Mesendoderm (in vitro differentiated cells): ENCODE measurements at regions not wholly inside any gene's neighbourhood (a gene's known extent, or its start where the extent isn't known, plus 50 kb on each side); places are given as distances from the start of the nearest gene placed in this dataset.

Experiments
- DNase-seq: peaks from one replicate; pipeline ENCODE4 v3.0.0; 2013
- H2AK5ac ChIP-seq: 2 replicates; pipeline ENCODE4 v1.6.1; 2013; ENCODE audit warnings: low read length, inconsistent platforms
- H2BK120ac ChIP-seq: 2 replicates; pipeline ENCODE4 v1.6.1; 2013; ENCODE audit warnings: low read depth, mild to moderate bottlenecking, low read length, moderate library complexity, mixed read lengths
- H2BK15ac ChIP-seq: replicated peaks from 2 replicates; pipeline ENCODE4 v1.6.1; 2013; ENCODE audit warnings: low read depth, mild to moderate bottlenecking, moderate library complexity
- H2BK5ac ChIP-seq: 2 replicates; pipeline ENCODE4 v1.6.1; 2013; ENCODE audit warnings: low read length, inconsistent platforms
- H3K18ac ChIP-seq: 2 replicates; pipeline ENCODE4 v1.6.1; 2013; ENCODE audit warnings: mild to moderate bottlenecking, low read length, mixed read lengths
- H3K23ac ChIP-seq: one replicate; pipeline ENCODE4 v1.6.1; 2013; ENCODE audit warnings: low read length
- H3K27ac ChIP-seq: 2 replicates; pipeline ENCODE4 v1.5.1; 2013; ENCODE audit warnings: low read depth, mild to moderate bottlenecking, inconsistent platforms, low read length, moderate library complexity
- H3K27me3 ChIP-seq: 2 replicates; pipeline ENCODE4 v1.6.1; 2013; ENCODE audit warnings: low read length, control low read depth, mild to moderate bottlenecking, inconsistent platforms; ENCODE audit not compliant: insufficient read depth, poor library complexity
- H3K36me3 ChIP-seq: 2 replicates; pipeline ENCODE4 v1.6.1; 2013; ENCODE audit warnings: low read length, inconsistent platforms; ENCODE audit not compliant: control insufficient read depth, insufficient read depth
- H3K4ac ChIP-seq: one replicate; pipeline ENCODE4 v1.6.1; 2013; ENCODE audit warnings: low read depth, mild to moderate bottlenecking, low read length, moderate library complexity
- H3K4me1 ChIP-seq: 2 replicates; pipeline ENCODE4 v1.6.1; 2013; ENCODE audit warnings: low read depth, low read length, inconsistent platforms; ENCODE audit not compliant: control insufficient read depth
- H3K4me2 ChIP-seq: 2 replicates; pipeline ENCODE4 v1.6.1; 2013; ENCODE audit warnings: low read length
- H3K4me3 ChIP-seq: 2 replicates; pipeline ENCODE4 v1.5.1; 2013; ENCODE audit warnings: mild to moderate bottlenecking, low read length
- H3K56ac ChIP-seq: one replicate; pipeline ENCODE4 v1.6.1; 2013; ENCODE audit warnings: low read length
- H3K79me1 ChIP-seq: 2 replicates; pipeline ENCODE4 v1.6.1; 2013; ENCODE audit warnings: low read length, inconsistent platforms
- H3K79me2 ChIP-seq: 2 replicates; pipeline ENCODE4 v1.6.1; 2013; ENCODE audit warnings: mild to moderate bottlenecking, low read length; ENCODE audit not compliant: control insufficient read depth, insufficient read depth
- H3K9ac ChIP-seq: 2 replicates; pipeline ENCODE4 v1.6.1; 2013; ENCODE audit warnings: low read length, inconsistent platforms
- H4K5ac ChIP-seq: one replicate; pipeline ENCODE4 v1.6.1; 2013; ENCODE audit warnings: low read length
- H4K8ac ChIP-seq: one replicate; pipeline ENCODE4 v1.6.1; 2013; ENCODE audit warnings: low read depth, mild to moderate bottlenecking, control low read depth, low read length, moderate library complexity
- WGBS: extraction: QIAGEN DNeasy Blood & Tissue Kit; methylation state at CpG from one replicate; pipeline ENCODE4 v1.1.7; 2013; ENCODE audit warnings: low lambda C conversion rate, missing lambda C conversion rate; ENCODE audit not compliant: insufficient coverage; ENCODE audit errors: extremely low coverage; 5-methylcytosine and 5-hydroxymethylcytosine counted together

DNA sequence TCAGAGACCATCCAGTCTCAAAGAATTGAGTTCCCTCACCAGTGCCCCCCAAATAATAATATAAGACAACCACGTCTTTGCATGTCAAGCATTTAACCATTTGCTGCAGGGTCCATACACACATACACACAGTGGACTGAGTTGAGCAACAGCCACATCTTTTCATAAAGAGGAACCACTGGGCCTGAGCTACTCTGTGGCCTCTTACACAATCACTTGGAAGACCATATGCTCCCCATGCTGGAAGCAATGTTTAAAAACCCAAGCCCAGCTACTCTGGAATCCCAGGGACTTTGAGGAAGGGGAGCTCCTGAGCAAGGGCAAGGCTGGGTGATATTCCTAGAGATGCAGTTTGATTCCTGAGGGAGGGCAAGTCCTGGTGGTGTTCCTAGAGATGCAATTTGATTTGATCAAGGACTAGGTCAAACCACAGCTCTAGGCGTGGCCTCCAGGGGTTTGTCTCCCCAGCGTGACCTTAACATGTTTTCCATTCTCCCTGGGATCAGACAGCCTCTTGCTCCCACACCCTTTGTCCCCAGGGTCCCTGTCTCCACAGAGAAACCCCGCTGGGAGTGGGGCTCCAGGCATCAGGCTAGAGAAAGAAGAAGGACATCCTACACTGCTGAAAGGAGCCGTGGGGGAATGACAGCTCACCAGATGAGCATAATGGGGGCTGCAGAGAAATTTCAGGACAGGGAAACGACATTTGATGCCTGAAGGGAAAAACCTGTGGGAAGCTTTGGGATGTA, 376.2 kb upstream of the MGMT start:
- H3K79me2 ChIP-seq = no peaks in the 10 kb centered on the region
- H2BK5ac ChIP-seq = no peak overlapping the region
- no peak overlapping the region for H2BK120ac ChIP-seq
- no peak overlapping the region for H4K5ac ChIP-seq
- H3K4me1 ChIP-seq = no peaks in the 10 kb centered on the region
- H3K9ac ChIP-seq = no peak overlapping the region
- no peak overlapping the region for H3K27ac ChIP-seq
- no peak overlapping the region for H3K4me3 ChIP-seq
- no CpG with 5 or more reads among the region's 6 CpGs for WGBS
- no peaks in the 10 kb centered on the region for H3K36me3 ChIP-seq
- no peak overlapping the region for H3K4ac ChIP-seq
- H3K23ac ChIP-seq = no peak overlapping the region
- H4K8ac ChIP-seq = no peak overlapping the region
- H3K56ac ChIP-seq = no peak overlapping the region
- no peaks in the 10 kb centered on the region for H3K27me3 ChIP-seq
- H3K79me1 ChIP-seq = no peaks in the 10 kb centered on the region
- no peak overlapping the region for H2BK15ac ChIP-seq
- no peak overlapping the region for H3K4me2 ChIP-seq
- H2AK5ac ChIP-seq = no peak overlapping the region
- no peak overlapping the region for H3K18ac ChIP-seq
- DNase-seq = no peak

GRCh38 chr10:129093641-129094040, 373.4 kb upstream of the MGMT start:
- no peak overlapping the region for H2BK5ac ChIP-seq
- no peak for DNase-seq
- H3K18ac ChIP-seq = no peak overlapping the region
- no peak overlapping the region for H2AK5ac ChIP-seq
- no peaks in the 10 kb centered on the region for H3K79me2 ChIP-seq
- no peak overlapping the region for H2BK15ac ChIP-seq
- H3K23ac ChIP-seq = no peak overlapping the region
- no peaks in the 10 kb centered on the region for H3K79me1 ChIP-seq
- H3K36me3 ChIP-seq = no peaks in the 10 kb centered on the region
- H3K27me3 ChIP-seq = no peaks in the 10 kb centered on the region
- no CpG with 5 or more reads among the region's 8 CpGs for WGBS
- no peak overlapping the region for H3K9ac ChIP-seq
- H3K4me3 ChIP-seq = no peak overlapping the region
- no peak overlapping the region for H4K8ac ChIP-seq
- no peak overlapping the region for H2BK120ac ChIP-seq
- no peak overlapping the region for H4K5ac ChIP-seq
- no peak overlapping the region for H3K56ac ChIP-seq
- no peak overlapping the region for H3K4ac ChIP-seq
- H3K4me2 ChIP-seq = no peak overlapping the region
- H3K27ac ChIP-seq = no peak overlapping the region
- H3K4me1 ChIP-seq = no peaks in the 10 kb centered on the region

DNA sequence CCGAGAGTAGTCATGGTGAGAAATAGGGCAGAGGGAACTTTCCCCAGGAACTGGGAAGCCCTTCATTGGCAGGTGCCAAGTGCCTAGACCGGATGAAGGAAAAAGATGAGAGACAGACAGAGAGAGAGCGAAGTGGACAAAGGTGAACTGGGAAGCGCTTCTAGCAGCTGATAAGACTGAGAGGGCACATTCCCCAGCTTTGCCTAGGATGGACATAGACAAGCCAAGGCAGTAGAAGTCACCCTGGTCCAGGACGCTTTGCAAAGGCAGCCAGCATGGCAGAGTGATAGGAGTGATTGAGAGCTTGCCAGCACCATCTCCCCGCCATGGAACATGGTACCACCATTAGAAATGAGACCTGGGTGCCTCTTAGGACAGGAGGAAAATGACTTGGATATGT, 372.8 kb upstream of the MGMT start:
- H4K8ac ChIP-seq = no peak overlapping the region
- H3K18ac ChIP-seq = no peak overlapping the region
- H3K23ac ChIP-seq = no peak overlapping the region
- H3K4me1 ChIP-seq = no peaks in the 10 kb centered on the region
- no peaks in the 10 kb centered on the region for H3K36me3 ChIP-seq
- H3K9ac ChIP-seq = no peak overlapping the region
- no CpG with 5 or more reads among the region's 6 CpGs for WGBS
- no peak overlapping the region for H3K4ac ChIP-seq
- no peaks in the 10 kb centered on the region for H3K79me1 ChIP-seq
- no peak overlapping the region for H4K5ac ChIP-seq
- H2BK5ac ChIP-seq = no peak overlapping the region
- H3K4me3 ChIP-seq = no peak overlapping the region
- H3K79me2 ChIP-seq = no peaks in the 10 kb centered on the region
- no peak overlapping the region for H2BK15ac ChIP-seq
- no peak overlapping the region for H3K4me2 ChIP-seq
- H2BK120ac ChIP-seq = no peak overlapping the region
- no peaks in the 10 kb centered on the region for H3K27me3 ChIP-seq
- H3K56ac ChIP-seq = no peak overlapping the region
- DNase-seq = no peak
- H3K27ac ChIP-seq = no peak overlapping the region
- H2AK5ac ChIP-seq = no peak overlapping the region

GRCh38 chr10:129094861-129095260, 372.2 kb upstream of the MGMT start:
- no peak overlapping the region for H3K9ac ChIP-seq

DNA sequence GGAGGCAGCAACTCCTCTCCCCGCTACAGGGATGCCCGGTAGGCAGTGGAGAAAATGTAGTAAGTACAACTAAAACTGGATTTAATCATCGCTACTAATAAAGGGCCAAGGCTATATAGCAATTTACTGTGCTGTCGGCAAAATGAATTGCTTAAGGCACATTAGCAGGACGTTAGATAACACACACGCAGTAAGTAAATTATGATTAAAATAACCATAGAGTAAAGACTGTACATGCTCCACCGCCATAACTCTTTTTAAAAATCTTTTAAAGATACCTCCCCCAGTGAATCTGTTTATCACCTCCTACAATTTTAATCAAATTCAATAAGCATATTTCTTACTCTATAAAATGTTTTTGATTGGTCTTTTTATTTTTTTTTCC, 371.4 kb upstream of the MGMT start:
- H3K4me1 ChIP-seq = no peaks in the 10 kb centered on the region
- H4K5ac ChIP-seq = no peak overlapping the region
- WGBS = no CpG with 5 or more reads among the region's 7 CpGs
- no peak for DNase-seq
- H3K4me2 ChIP-seq = no peak overlapping the region
- H3K23ac ChIP-seq = no peak overlapping the region
- no peak overlapping the region for H2AK5ac ChIP-seq
- H3K4me3 ChIP-seq = no peak overlapping the region
- H2BK5ac ChIP-seq = no peak overlapping the region
- H4K8ac ChIP-seq = no peak overlapping the region
- H2BK15ac ChIP-seq = no peak overlapping the region
- no peak overlapping the region for H3K18ac ChIP-seq
- H3K36me3 ChIP-seq = no peaks in the 10 kb centered on the region
- no peak overlapping the region for H2BK120ac ChIP-seq
- H3K4ac ChIP-seq = no peak overlapping the region
- no peak overlapping the region for H3K9ac ChIP-seq
- no peaks in the 10 kb centered on the region for H3K79me1 ChIP-seq
- no peaks in the 10 kb centered on the region for H3K79me2 ChIP-seq
- H3K27me3 ChIP-seq = no peaks in the 10 kb centered on the region
- H3K56ac ChIP-seq = no peak overlapping the region
- H3K27ac ChIP-seq = no peak overlapping the region

More at GRCh38 chr10:129094861-129095260, 372.2 kb upstream of the MGMT start:
- Histone ChIP-seq H3K56ac (no peak overlapping the region), H2BK15ac (no peak overlapping the region), H3K18ac (no peak overlapping the region), H2BK5ac (no peak overlapping the region), H2BK120ac (no peak overlapping the region), H3K27ac (no peak overlapping the region), H3K4ac (no peak overlapping the region), H3K36me3 (no peaks in the 10 kb centered on the region), H3K79me1 (no peaks in the 10 kb centered on the region), H3K4me2 (no peak overlapping the region), H4K8ac (no peak overlapping the region), H4K5ac (no peak overlapping the region), H3K79me2 (no peaks in the 10 kb centered on the region), H3K27me3 (no peaks in the 10 kb centered on the region), H3K4me1 (no peaks in the 10 kb centered on the region), H2AK5ac (no peak overlapping the region), H3K23ac (no peak overlapping the region), H3K4me3 (no peak overlapping the region)
- WGBS = no CpG with 5 or more reads among the region's 2 CpGs
- DNase-seq = no peak
